K562 (cell line): ENCODE measurements at regions not wholly inside any gene's neighbourhood (a gene's known extent, or its start where the extent isn't known, plus 50 kb on each side); places are given as distances from the start of the nearest gene placed in this dataset.
"Not testable (repeated sequence)": the region's sequence is repeated elsewhere in the genome, so short reads cannot be mapped to it uniquely, and the experiment has no call there.

Experiments
- ATAC-seq: fragments of 200-7000 bp; cut with Tn5 transposase; 3 replicates; pipeline ENCODE4 v1.9.1; 2020; ENCODE audit warnings: moderate library complexity
- BruUV-seq: library from RNA; stranded (reverse); fragments of 400-500 nt; replicated peaks from 2 replicates; lab custom pipeline; 2021; lab: Mats Ljungman, UMichigan
- CTCF ChIA-PET: fragments of 300-600 bp; formaldehyde crosslinking; extraction: SDS; loops from one replicate; lab custom pipeline; 2021; ENCODE audit warnings: low intra/inter-chr PET ratio; lab: Yijun Ruan, JAX
- POLR2A ChIA-PET: fragments of 300-600, 350-650 bp; sonication (Branson Sonifier 250); formaldehyde crosslinking; extraction: SDS; loops from one replicate; lab custom pipeline; 2021; ENCODE audit warnings: antibody characterized with exemption, inconsistent platforms; lab: Yijun Ruan, JAX
- DNase-seq, 4 experiments: peaks; one replicate each; pipeline versions ENCODE4 v3.0.0 to v3.0.0-alpha.2; 2011 to 2018; ENCODE audit warnings: low spot score in 3 of 4, mixed read lengths in 3 of 4; ENCODE audit errors: extremely low read depth in 1 of 4
- FAIRE-seq: peaks from 2 replicates; lab custom pipeline; 2011; peaks lifted over from hg19 to GRCh38; lab: Jason Lieb, UNC
- H2AFZ ChIP-seq: 2 replicates; pipeline ENCODE4 v1.6.0; 2011; ENCODE audit warnings: low read depth, low read length, control low read depth, inconsistent platforms
- H3K27ac ChIP-seq: fragments of 200-600 bp; 3 replicates; pipeline ENCODE4 v1.8.0; 2011; ENCODE audit warnings: low read depth, mild to moderate bottlenecking, control low read depth, inconsistent platforms, low read length, moderate library complexity, mixed read lengths; ENCODE audit errors: extremely low read depth
- H3K27me3 ChIP-seq, 2 experiments: fragments of 300-600 bp in 1 of 2; 2 replicates in 1 of 2; 3 replicates in 1 of 2; pipeline versions ENCODE4 v1.6.0 to v1.8.0; 2011; ENCODE audit warnings: inconsistent platforms in 2 of 2, low read length in 2 of 2, mild to moderate bottlenecking in 1 of 2, mixed read lengths in 1 of 2, moderate library complexity in 1 of 2; ENCODE audit not compliant: control insufficient read depth in 2 of 2, insufficient read depth in 2 of 2
- H3K36me3 ChIP-seq: fragments of 300-600 bp; 3 replicates; pipeline ENCODE4 v1.8.0; 2011; ENCODE audit warnings: mild to moderate bottlenecking, low read length, inconsistent platforms; ENCODE audit not compliant: control insufficient read depth, insufficient read depth
- H3K4me1 ChIP-seq, 2 experiments: fragments of 200-600 bp in 1 of 2; replicated peaks in 1 of 2; 2 replicates in 1 of 2; 3 replicates in 1 of 2; pipeline versions ENCODE4 v1.5.1 to v1.8.0; 2011; ENCODE audit warnings: inconsistent platforms in 2 of 2, low read length in 2 of 2, mild to moderate bottlenecking in 1 of 2, mixed read lengths in 1 of 2, moderate library complexity in 1 of 2; ENCODE audit not compliant: control insufficient read depth in 2 of 2, insufficient read depth in 2 of 2
- H3K4me2 ChIP-seq: 2 replicates; pipeline ENCODE4 v1.6.1; 2011; ENCODE audit warnings: low read length, control low read depth, inconsistent platforms, mixed read lengths; ENCODE audit not compliant: insufficient read depth
- H3K4me3 ChIP-seq: fragments of 200-600 bp; sonication (generic), shearing (Covaris generic); 2 replicates; pipeline ENCODE4 v1.5.1; 2016; ENCODE audit warnings: control low read depth, inconsistent platforms
- H3K79me2 ChIP-seq: fragments of 200-600 bp; 3 replicates; pipeline ENCODE4 v1.8.0; 2011; ENCODE audit warnings: low read length, inconsistent platforms; ENCODE audit not compliant: control insufficient read depth, insufficient read depth
- H3K9ac ChIP-seq, 2 experiments: 2 replicates each; pipeline versions ENCODE4 v1.6.0 to v1.6.1; 2011; ENCODE audit warnings: low read depth in 2 of 2, low read length in 2 of 2, control low read depth in 1 of 2, inconsistent platforms in 1 of 2, mild to moderate bottlenecking in 1 of 2, mixed read lengths in 1 of 2; ENCODE audit not compliant: insufficient read depth in 1 of 2
- H3K9me1 ChIP-seq: one replicate; pipeline ENCODE4 v1.6.0; 2011; ENCODE audit warnings: inconsistent platforms, mild to moderate bottlenecking, low read length, moderate library complexity; ENCODE audit not compliant: control insufficient read depth, insufficient read depth
- H3K9me3 ChIP-seq: replicated peaks from 2 replicates; pipeline ENCODE4 v1.5.1; 2011; ENCODE audit warnings: low read depth, low read length, inconsistent platforms; ENCODE audit not compliant: control insufficient read depth, insufficient read depth
- H4K20me1 ChIP-seq: replicated peaks from 2 replicates; pipeline ENCODE4 v1.6.1; 2011; ENCODE audit warnings: low read length, inconsistent platforms, mixed read lengths; ENCODE audit not compliant: control insufficient read depth, insufficient read depth
- CBX3 ChIP-seq, 2 experiments: IDR thresholded peaks; 1 replicate in 1 of 2; 2 replicates in 1 of 2; pipeline ENCODE4 v1.6.1; 2012; ENCODE audit warnings: inconsistent platforms in 2 of 2, low read length in 2 of 2, borderline replicate concordance in 1 of 2, control low read depth in 1 of 2
- DPF2 ChIP-seq: fragments of 450-650 bp; IDR thresholded peaks from 2 replicates; pipeline ENCODE4 v1.6.1; 2016
- GTF2F1 ChIP-seq: IDR thresholded peaks from 2 replicates; pipeline ENCODE4 v1.6.1; 2011; ENCODE audit warnings: low read depth, low read length, improper control_type of control experiment
- KDM5B ChIP-seq: fragments of 200-600 bp; sonication (generic); IDR thresholded peaks from 2 replicates; pipeline ENCODE4 v1.6.1; 2012; ENCODE audit warnings: low read depth, mild to moderate bottlenecking, moderate library complexity, low read length, control low read depth, inconsistent platforms; ENCODE audit not compliant: insufficient replicate concordance
- MAZ ChIP-seq, 2 experiments: fragments of 450-650 bp in 1 of 2; sonication (generic) in 1 of 2; formaldehyde crosslinking; IDR thresholded peaks in 1 of 2; conservative IDR thresholded peaks in 1 of 2; 2 replicates each; pipeline versions ENCODE4 v1.4.0 to v1.5.0; 2020; ENCODE audit warnings: mild to moderate bottlenecking in 1 of 2, missing genetic modification reagents in 1 of 2
- NCOA2 ChIP-seq, 2 experiments: fragments of 450-650 bp; IDR thresholded peaks; 2 replicates each; pipeline ENCODE4 v1.6.1; 2018; ENCODE audit warnings: mild to moderate bottlenecking in 2 of 2, moderate library complexity in 1 of 2; ENCODE audit not compliant: partially characterized antibody in 2 of 2
- OTX1 ChIP-seq: fragments of 450-650 bp; formaldehyde crosslinking; IDR thresholded peaks from 2 replicates; pipeline ENCODE4 v1.4.0; 2022; ENCODE audit warnings: mild to moderate bottlenecking
- PHB2 ChIP-seq: fragments of 450-650 bp; IDR thresholded peaks from 2 replicates; pipeline ENCODE4 v1.6.1; 2017; ENCODE audit warnings: low read depth
- SMAD4 ChIP-seq: fragments of 250-450 bp; sonication (Bioruptor Pico); conservative IDR thresholded peaks from 2 replicates; pipeline ENCODE4 v1.8.0; 2021; ENCODE audit warnings: inconsistent platforms, mild to moderate bottlenecking, moderate library complexity
- TBP ChIP-seq: optimal IDR thresholded peaks from 2 replicates; pipeline ENCODE3; 2011; ENCODE audit warnings: low read depth, low read length, improper control_type of control experiment
- TSC22D4 ChIP-seq: fragments of 450-650 bp; IDR thresholded peaks from 2 replicates; pipeline ENCODE4 v1.6.1; 2016; ENCODE audit warnings: missing genetic modification characterization, missing biosample characterization, control low read depth
- ZNF140 ChIP-seq: fragments of 250-450 bp; sonication (Bioruptor Pico); IDR thresholded peaks from 2 replicates; pipeline ENCODE4 v1.8.0; 2021; ENCODE audit warnings: moderate library complexity, mild to moderate bottlenecking, inconsistent platforms
- ZNF232 ChIP-seq: sonication (generic); formaldehyde crosslinking; IDR thresholded peaks from 2 replicates; pipeline ENCODE4 v1.8.0; 2022; ENCODE audit warnings: mild to moderate bottlenecking, missing genetic modification reagents
- WGBS: fragments of 100-300 bp; shearing (Covaris generic); methylation state at CpG from one replicate; pipeline ENCODE4 v1.1.6; 2016; ENCODE audit warnings: low coverage, mixed read lengths; ENCODE audit not compliant: insufficient coverage; ENCODE audit errors: missing lambda C conversion rate; 5-methylcytosine and 5-hydroxymethylcytosine counted together
- in situ Hi-C: fragments of 300-500 bp; cut with MboI; formaldehyde crosslinking; loops from 4 replicates; pipeline ENCODE4 v1.15.0; 2018; ENCODE audit warnings: inconsistent platforms, mixed read lengths
- intact Hi-C: fragments of 100-400 bp; cut with micrococcal nuclease; formaldehyde crosslinking; loops from 2 replicates; pipeline ENCODE4 v1.14.2; 2022
- TF ChIP-seq, protein P1 (sequence below): fragments of 450-650 bp; IDR thresholded peaks from 2 replicates; pipeline ENCODE4 v1.6.1; 2016; ENCODE audit warnings: borderline replicate concordance

- no peak for TF ChIP-seq NCOA2 (IDR thresholded peaks at IDR 0.05; ENCODE audit: partially characterized antibody in 2 of 2)
Observed at GRCh38 chr10:94251568-94251967, 111.2 kb downstream of the NOC3L start (continued).

DNA sequence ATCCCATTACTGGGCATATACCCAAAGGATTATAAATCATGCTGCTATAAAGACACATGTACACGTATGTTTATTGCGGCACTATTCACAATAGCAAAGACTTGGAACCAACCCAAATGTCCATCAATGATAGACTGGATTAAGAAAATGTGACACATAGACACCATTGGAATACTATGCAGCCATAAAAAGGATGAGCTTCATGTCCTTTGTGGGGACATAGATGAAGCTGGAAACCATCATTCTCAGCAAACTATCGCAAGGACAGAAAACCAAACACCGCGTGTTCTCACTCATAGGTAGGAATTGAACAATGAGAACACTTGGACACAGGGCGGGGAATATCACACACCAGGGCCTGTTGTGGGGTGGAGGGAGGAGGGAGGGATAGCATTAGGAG, 105.3 kb downstream of the NOC3L start:
- H3K9me1 ChIP-seq, DNase-seq, H3K27me3 ChIP-seq, H3K79me2 ChIP-seq, H4K20me1 ChIP-seq, intact Hi-C loops, H3K4me1 ChIP-seq, H3K4me2 ChIP-seq, H3K27ac ChIP-seq, ATAC-seq, H2AFZ ChIP-seq, FAIRE-seq, POLR2A ChIA-PET, H3K36me3 ChIP-seq, H3K9me3 ChIP-seq, in situ Hi-C loops, H3K4me3 ChIP-seq, BruUV-seq, H3K9ac ChIP-seq, CTCF ChIA-PET: not testable (repeated sequence)
- 0% methylated on average over 3 of the region's 6 CpGs for WGBS

GRCh38 chr10:94260455-94260854, 102.3 kb downstream of the NOC3L start:
- FAIRE-seq (no peak), DNase-seq (no peak), ATAC-seq (no peak)
- Histone ChIP-seq H3K9me1 (no peaks in the 10 kb centered on the region), H4K20me1 (no peaks in the 10 kb centered on the region), H3K9ac (no peak overlapping the region), H3K27me3 (no peaks in the 10 kb centered on the region; a peak in 1 of 5 replicates), H3K4me1 (no peaks in the 10 kb centered on the region), H3K4me2 (no peak overlapping the region), H3K9me3 (no peaks in the 10 kb centered on the region), H3K4me3 (no peak overlapping the region), H3K79me2 (no peaks in the 10 kb centered on the region), H3K27ac (no peak overlapping the region), H2AFZ (no peak overlapping the region), H3K36me3 (no peaks in the 10 kb centered on the region)
- ChIA-PET CTCF (no interaction called here), POLR2A (no interaction called here)
- intact Hi-C loops (no loop called here), in situ Hi-C loops (no loop called here)
- no TSS peak for BruUV-seq
- TF ChIP-seq ZNF232 (no peak), SMAD4 (CRISPR knock-in tag) (no peak), DPF2 (no peak), PHB2 (no peak), KDM5B (no peak), ZNF140 (CRISPR knock-in tag) (no peak), TSC22D4 (tag) (no peak), GTF2F1 (no peak), OTX1 (no peak), TBP (no peak), MAZ (CRISPR knock-in tag; conservative IDR thresholded peaks at IDR 0.05 in 1 of 2, IDR thresholded peaks at IDR 0.05 in 1 of 2) (no peak), CBX3 (IDR thresholded peaks at IDR 0.05; ENCODE audit: borderline replicate concordance in 1 of 2, low read length in 2 of 2) (no peak)
- TF ChIP-seq, protein P1, sequence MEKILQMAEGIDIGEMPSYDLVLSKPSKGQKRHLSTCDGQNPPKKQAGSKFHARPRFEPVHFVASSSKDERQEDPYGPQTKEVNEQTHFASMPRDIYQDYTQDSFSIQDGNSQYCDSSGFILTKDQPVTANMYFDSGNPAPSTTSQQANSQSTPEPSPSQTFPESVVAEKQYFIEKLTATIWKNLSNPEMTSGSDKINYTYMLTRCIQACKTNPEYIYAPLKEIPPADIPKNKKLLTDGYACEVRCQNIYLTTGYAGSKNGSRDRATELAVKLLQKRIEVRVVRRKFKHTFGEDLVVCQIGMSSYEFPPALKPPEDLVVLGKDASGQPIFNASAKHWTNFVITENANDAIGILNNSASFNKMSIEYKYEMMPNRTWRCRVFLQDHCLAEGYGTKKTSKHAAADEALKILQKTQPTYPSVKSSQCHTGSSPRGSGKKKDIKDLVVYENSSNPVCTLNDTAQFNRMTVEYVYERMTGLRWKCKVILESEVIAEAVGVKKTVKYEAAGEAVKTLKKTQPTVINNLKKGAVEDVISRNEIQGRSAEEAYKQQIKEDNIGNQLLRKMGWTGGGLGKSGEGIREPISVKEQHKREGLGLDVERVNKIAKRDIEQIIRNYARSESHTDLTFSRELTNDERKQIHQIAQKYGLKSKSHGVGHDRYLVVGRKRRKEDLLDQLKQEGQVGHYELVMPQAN = no peak
